ENCODE measurements at regions not wholly inside any gene's neighbourhood (a gene's known extent, or its start where the extent isn't known, plus 50 kb on each side); places are given as distances from the start of the nearest gene placed in this dataset.

GRCh38 chr10:115030483-115031200, 62.5 kb upstream of the ATRNL1 start:
- TF ChIP-seq, protein P1, sequence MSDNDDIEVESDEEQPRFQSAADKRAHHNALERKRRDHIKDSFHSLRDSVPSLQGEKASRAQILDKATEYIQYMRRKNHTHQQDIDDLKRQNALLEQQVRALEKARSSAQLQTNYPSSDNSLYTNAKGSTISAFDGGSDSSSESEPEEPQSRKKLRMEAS (IDR thresholded peaks at IDR 0.05), result no peak
- TF ChIP-seq, protein P2, sequence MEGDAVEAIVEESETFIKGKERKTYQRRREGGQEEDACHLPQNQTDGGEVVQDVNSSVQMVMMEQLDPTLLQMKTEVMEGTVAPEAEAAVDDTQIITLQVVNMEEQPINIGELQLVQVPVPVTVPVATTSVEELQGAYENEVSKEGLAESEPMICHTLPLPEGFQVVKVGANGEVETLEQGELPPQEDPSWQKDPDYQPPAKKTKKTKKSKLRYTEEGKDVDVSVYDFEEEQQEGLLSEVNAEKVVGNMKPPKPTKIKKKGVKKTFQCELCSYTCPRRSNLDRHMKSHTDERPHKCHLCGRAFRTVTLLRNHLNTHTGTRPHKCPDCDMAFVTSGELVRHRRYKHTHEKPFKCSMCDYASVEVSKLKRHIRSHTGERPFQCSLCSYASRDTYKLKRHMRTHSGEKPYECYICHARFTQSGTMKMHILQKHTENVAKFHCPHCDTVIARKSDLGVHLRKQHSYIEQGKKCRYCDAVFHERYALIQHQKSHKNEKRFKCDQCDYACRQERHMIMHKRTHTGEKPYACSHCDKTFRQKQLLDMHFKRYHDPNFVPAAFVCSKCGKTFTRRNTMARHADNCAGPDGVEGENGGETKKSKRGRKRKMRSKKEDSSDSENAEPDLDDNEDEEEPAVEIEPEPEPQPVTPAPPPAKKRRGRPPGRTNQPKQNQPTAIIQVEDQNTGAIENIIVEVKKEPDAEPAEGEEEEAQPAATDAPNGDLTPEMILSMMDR (IDR thresholded peaks at IDR 0.05; ENCODE audit: control extremely low read depth in 1 of 3, insufficient read depth in 1 of 3, low read depth in 1 of 3, low read length in 3 of 3), result no peak
- TF ChIP-seq CBX8 (IDR thresholded peaks at IDR 0.05; ENCODE audit: borderline replicate concordance, low read depth, low read length) (no peak), POLR2A (IDR thresholded peaks at IDR 0.05; ENCODE audit: control extremely low read depth in 1 of 2, low read depth in 2 of 2, low read length in 2 of 2) (no peak), EP300 (IDR thresholded peaks at IDR 0.05; ENCODE audit: borderline replicate concordance in 1 of 2, low read depth in 2 of 2, low read length in 2 of 2) (no peak), RAD21 (IDR thresholded peaks at IDR 0.05 in 1 of 2, conservative IDR thresholded peaks at IDR 0.05 in 1 of 2; ENCODE audit: low read depth in 2 of 2, low read length in 2 of 2) (no peak), SP2 (IDR thresholded peaks at IDR 0.05; ENCODE audit: low read length) (no peak), JUN (IDR thresholded peaks at IDR 0.05; ENCODE audit: low read depth, low read length) (no peak), POLR2AphosphoS5 (IDR thresholded peaks at IDR 0.05; ENCODE audit: low read depth, low read length) (no peak), YY1 (IDR thresholded peaks at IDR 0.05; ENCODE audit: low read depth, low read length) (no peak), SAP30 (IDR thresholded peaks at IDR 0.05; ENCODE audit: insufficient read depth, insufficient replicate concordance, low read length) (no peak), RNF2 (IDR thresholded peaks at IDR 0.05; ENCODE audit: borderline replicate concordance, low read depth, low read length, missing control alignments, poor library complexity, severe bottlenecking) (no peak), PHF8 (conservative IDR thresholded peaks at IDR 0.05; ENCODE audit: low read depth, low read length) (no peak)

Data from H1 (cell line).